ENCODE measurements at regions not wholly inside any gene's neighbourhood (a gene's known extent, or its start where the extent isn't known, plus 50 kb on each side); places are given as distances from the start of the nearest gene placed in this dataset.

GRCh38 chr20:4567170-4567569, 119.1 kb upstream of the PRNP start:
- no peak for DNase-seq
- Mint-ChIP-seq H3K27me3 (peaks cover 23% of the 10 kb centered on the region), H3K4me3 (no peak overlapping the region), H3K27ac (no peak overlapping the region), H3K4me1 (no peaks in the 10 kb centered on the region), H3K36me3 (ENCODE audit: low read depth) (no peaks in the 10 kb centered on the region), H3K9me3 (no peaks in the 10 kb centered on the region)
- POLR2A ChIA-PET, result no interaction called here
- CTCF ChIA-PET, result no interaction called here

GRCh38 chr20:4563534-4563933, 122.7 kb upstream of the PRNP start:
- Mint-ChIP-seq H3K9me3 (no peaks in the 10 kb centered on the region), H3K27ac (no peak overlapping the region), H3K36me3 (ENCODE audit: low read depth) (no peaks in the 10 kb centered on the region), H3K4me3 (no peak overlapping the region), H3K4me1 (no peaks in the 10 kb centered on the region), H3K27me3 (peaks cover 24% of the 10 kb centered on the region)
- CTCF ChIA-PET, result no interaction called here
- POLR2A ChIA-PET, result no interaction called here
- peak; percentile 31 for DNase-seq

GRCh38 chr20:4563031-4563430, 123.2 kb upstream of the PRNP start:
- ChIA-PET POLR2A (no interaction called here), CTCF (no interaction called here)
- Mint-ChIP-seq H3K4me3 (no peak overlapping the region), H3K27ac (no peak overlapping the region), H3K9me3 (no peaks in the 10 kb centered on the region), H3K4me1 (no peaks in the 10 kb centered on the region), H3K36me3 (ENCODE audit: low read depth) (no peaks in the 10 kb centered on the region), H3K27me3 (peaks cover 27% of the 10 kb centered on the region)
- no peak for DNase-seq

- H3K27me3 Mint-ChIP-seq, result peaks cover 30% of the 10 kb centered on the region
- CTCF ChIA-PET, result interaction anchor here (1.0 kb wide), 1 partner anchor 8 kb away, joined by 3 read pairs; no protein-coding TSS in a partner anchor
- POLR2A ChIA-PET, result no interaction called here
- H3K4me3 Mint-ChIP-seq, result no peak overlapping the region
- H3K4me1 Mint-ChIP-seq, result no peaks in the 10 kb centered on the region
- no peak for DNase-seq
- no peaks in the 10 kb centered on the region for H3K36me3 Mint-ChIP-seq (ENCODE audit: low read depth)
- no peak overlapping the region for H3K27ac Mint-ChIP-seq
- H3K9me3 Mint-ChIP-seq, result no peaks in the 10 kb centered on the region
These were observed 125.6 kb upstream of the PRNP start for GRCh38 chr20:4560667-4561066.

GRCh38 chr20:4559906-4560305, 126.3 kb upstream of the PRNP start:
- Mint-ChIP-seq H3K4me1 (no peaks in the 10 kb centered on the region), H3K4me3 (no peak overlapping the region), H3K27ac (no peak overlapping the region), H3K27me3 (peaks cover 33% of the 10 kb centered on the region), H3K9me3 (no peaks in the 10 kb centered on the region), H3K36me3 (ENCODE audit: low read depth) (no peaks in the 10 kb centered on the region)
- CTCF ChIA-PET, result no interaction called here
- POLR2A ChIA-PET, result no interaction called here
- DNase-seq, result no peak

DNA sequence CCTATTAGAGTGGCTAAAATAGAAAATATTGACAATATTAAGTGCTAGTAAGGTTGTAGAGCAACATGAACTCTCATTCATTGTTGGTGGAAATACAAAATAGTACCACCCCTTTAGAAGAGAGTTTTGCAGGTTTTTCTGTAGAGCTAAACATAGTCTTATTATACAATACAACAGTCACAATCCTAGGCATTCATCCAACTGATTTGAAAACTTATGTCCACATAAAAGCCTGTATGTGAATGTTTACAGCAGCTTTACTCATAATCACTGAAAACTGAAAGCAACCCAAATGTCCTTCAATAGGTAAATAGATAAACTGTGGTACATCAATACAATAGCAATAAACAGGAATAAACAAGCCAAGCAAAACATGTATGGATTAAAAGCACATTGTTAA, 127.2 kb upstream of the PRNP start:
- H3K4me1 Mint-ChIP-seq, result no peaks in the 10 kb centered on the region
- no peaks in the 10 kb centered on the region for H3K36me3 Mint-ChIP-seq (ENCODE audit: low read depth)

DNA sequence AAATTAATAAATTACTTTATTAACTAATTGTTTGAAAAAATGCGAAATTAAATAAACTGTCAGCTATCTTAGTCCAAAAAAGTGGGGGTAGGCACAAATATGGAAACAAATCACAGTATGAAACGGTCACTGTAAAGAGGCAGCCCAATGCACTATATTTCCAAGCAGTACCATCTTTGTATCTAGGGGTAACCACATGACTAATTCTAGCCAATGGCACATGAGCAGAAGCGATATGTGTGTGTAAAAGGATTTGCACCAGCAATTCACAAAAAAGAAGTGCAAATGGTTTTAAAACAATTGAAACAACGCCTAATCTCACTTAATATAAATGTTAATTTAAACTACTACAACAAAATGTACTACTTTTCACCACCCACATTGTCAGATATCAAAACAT, 129.5 kb upstream of the PRNP start:
- Mint-ChIP-seq H3K4me3 (no peak overlapping the region), H3K36me3 (ENCODE audit: low read depth) (no peaks in the 10 kb centered on the region), H3K27ac (no peak overlapping the region), H3K4me1 (no peaks in the 10 kb centered on the region), H3K27me3 (peaks cover 25% of the 10 kb centered on the region), H3K9me3 (no peaks in the 10 kb centered on the region)
- ChIA-PET CTCF (no interaction called here), POLR2A (no interaction called here)
- no peak for DNase-seq

More for the DNA sequence above, 127.2 kb upstream of the PRNP start:
- Mint-ChIP-seq H3K27ac (no peak overlapping the region), H3K4me3 (no peak overlapping the region), H3K27me3 (peaks cover 28% of the 10 kb centered on the region), H3K9me3 (no peaks in the 10 kb centered on the region)
- CTCF ChIA-PET, result no interaction called here
- DNase-seq, result no peak
- POLR2A ChIA-PET, result no interaction called here

DNA sequence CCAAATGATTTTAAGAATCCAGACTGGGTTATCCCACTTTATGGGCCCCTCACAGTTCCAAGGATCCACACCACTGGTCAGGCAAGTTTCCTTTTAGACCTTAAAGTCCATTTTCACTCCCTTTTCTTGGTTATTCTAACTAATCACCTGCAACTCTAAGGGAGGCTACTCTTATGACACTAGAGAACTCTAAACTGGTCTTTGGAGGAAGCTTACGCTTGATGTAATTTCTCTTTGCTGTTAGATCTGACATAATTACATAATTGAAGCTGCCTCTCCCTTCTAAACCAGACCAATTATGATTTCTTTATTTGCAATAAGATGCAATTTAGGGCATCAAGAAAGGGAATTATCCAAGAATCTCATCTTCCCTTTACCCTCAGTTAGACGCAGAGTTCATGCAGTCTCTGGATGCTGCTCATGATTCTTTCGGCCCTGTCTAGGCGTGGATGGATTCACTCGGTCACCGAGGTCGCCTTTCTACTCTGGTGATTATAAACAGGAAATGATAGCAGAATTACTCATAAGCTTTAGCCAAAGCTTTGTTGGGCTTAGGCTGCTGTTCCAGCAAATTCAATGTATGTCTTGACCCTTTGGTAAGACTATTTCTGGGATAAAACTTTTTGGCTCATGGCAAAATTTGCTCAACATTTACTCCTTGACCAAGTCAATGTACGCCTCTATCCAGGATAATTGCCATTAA, 130.9 kb upstream of the PRNP start:
- no peak overlapping the region for H3K27ac Mint-ChIP-seq
- no peak overlapping the region for H3K4me3 Mint-ChIP-seq
- POLR2A ChIA-PET, result no interaction called here
- no peaks in the 10 kb centered on the region for H3K9me3 Mint-ChIP-seq
- no peaks in the 10 kb centered on the region for H3K4me1 Mint-ChIP-seq
- H3K36me3 Mint-ChIP-seq (ENCODE audit: low read depth), result no peaks in the 10 kb centered on the region
- no peak for DNase-seq
- peaks cover 29% of the 10 kb centered on the region for H3K27me3 Mint-ChIP-seq
- CTCF ChIA-PET, result no interaction called here

DNA sequence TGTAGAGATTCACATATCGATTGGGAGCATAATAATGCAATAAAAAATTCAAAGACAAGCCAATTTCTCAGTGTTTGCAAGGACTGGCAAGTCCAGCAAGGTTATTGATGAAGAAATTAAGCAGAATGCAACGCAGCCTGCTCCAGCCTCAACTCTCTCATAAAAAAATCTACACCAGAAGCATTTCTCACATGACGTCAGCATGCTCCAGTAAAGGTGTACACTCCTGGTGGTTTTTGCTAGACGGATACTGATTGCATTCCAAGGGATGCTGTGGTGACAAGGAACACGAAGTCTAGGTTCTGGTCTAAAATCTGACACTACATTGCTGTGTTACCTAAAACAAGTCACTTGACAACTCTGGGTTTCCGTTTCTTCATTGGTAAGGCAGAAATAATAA, 131.9 kb upstream of the PRNP start:
- Mint-ChIP-seq H3K27ac (no peak overlapping the region), H3K4me1 (no peaks in the 10 kb centered on the region), H3K9me3 (no peaks in the 10 kb centered on the region), H3K36me3 (ENCODE audit: low read depth) (no peaks in the 10 kb centered on the region), H3K27me3 (peaks cover 36% of the 10 kb centered on the region), H3K4me3 (no peak overlapping the region)
- CTCF ChIA-PET, result no interaction called here
- POLR2A ChIA-PET, result no interaction called here
- no peak for DNase-seq

- Mint-ChIP-seq H3K36me3 (ENCODE audit: low read depth) (no peaks in the 10 kb centered on the region), H3K27me3 (peaks cover 34% of the 10 kb centered on the region), H3K4me1 (no peaks in the 10 kb centered on the region), H3K4me3 (no peak overlapping the region), H3K9me3 (no peaks in the 10 kb centered on the region), H3K27ac (no peak overlapping the region)
- DNase-seq, result no peak
- CTCF ChIA-PET, result no interaction called here
- POLR2A ChIA-PET, result no interaction called here
These were observed 134.1 kb upstream of the PRNP start for GRCh38 chr20:4552075-4552640.

GRCh38 chr20:4550740-4551139, 135.5 kb upstream of the PRNP start:
- peaks cover 42% of the 10 kb centered on the region for H3K27me3 Mint-ChIP-seq
- H3K36me3 Mint-ChIP-seq (ENCODE audit: low read depth), result no peaks in the 10 kb centered on the region
- DNase-seq, result no peak
- H3K4me3 Mint-ChIP-seq, result no peak overlapping the region
- no peaks in the 10 kb centered on the region for H3K4me1 Mint-ChIP-seq
- H3K9me3 Mint-ChIP-seq, result no peaks in the 10 kb centered on the region
- ChIA-PET CTCF (no interaction called here), POLR2A (no interaction called here)
- no peak overlapping the region for H3K27ac Mint-ChIP-seq

- Mint-ChIP-seq H3K36me3 (ENCODE audit: low read depth) (no peaks in the 10 kb centered on the region), H3K9me3 (no peaks in the 10 kb centered on the region), H3K4me3 (no peak overlapping the region), H3K4me1 (no peaks in the 10 kb centered on the region), H3K27me3 (peaks cover 43% of the 10 kb centered on the region), H3K27ac (no peak overlapping the region)
- POLR2A ChIA-PET, result no interaction called here
- DNase-seq, result no peak
- CTCF ChIA-PET, result no interaction called here
These were observed 136.5 kb upstream of the PRNP start for GRCh38 chr20:4549711-4550259.

GRCh38 chr20:4548552-4548951, 137.7 kb upstream of the PRNP start:
- Mint-ChIP-seq H3K27ac (no peak overlapping the region), H3K4me1 (no peaks in the 10 kb centered on the region), H3K27me3 (peaks cover 47% of the 10 kb centered on the region), H3K36me3 (ENCODE audit: low read depth) (no peaks in the 10 kb centered on the region), H3K4me3 (no peak overlapping the region), H3K9me3 (no peaks in the 10 kb centered on the region)
- no peak for DNase-seq
- ChIA-PET CTCF (no interaction called here), POLR2A (no interaction called here)

DNA sequence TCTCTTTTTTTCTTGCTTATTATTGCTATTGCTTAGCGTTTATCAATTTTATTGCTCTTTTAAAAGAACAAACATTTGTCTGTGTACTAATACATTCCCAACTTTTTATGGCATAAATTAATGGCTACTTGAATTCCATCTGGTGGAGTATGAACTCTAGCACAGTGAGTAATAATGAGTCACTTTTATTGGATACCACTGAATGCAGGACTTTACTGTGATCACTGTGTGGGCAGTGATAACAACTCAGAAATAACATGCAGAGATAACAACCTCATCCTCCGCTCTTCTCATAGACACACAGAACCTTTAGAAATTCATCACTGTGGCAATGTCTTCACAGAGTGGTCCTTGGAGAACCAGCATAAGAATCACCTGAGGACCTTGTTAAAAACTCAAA, 139.5 kb upstream of the PRNP start:
- ChIA-PET POLR2A (no interaction called here), CTCF (no interaction called here)
- Mint-ChIP-seq H3K27me3 (peaks cover 47% of the 10 kb centered on the region), H3K9me3 (no peaks in the 10 kb centered on the region), H3K36me3 (ENCODE audit: low read depth) (no peaks in the 10 kb centered on the region), H3K4me1 (no peaks in the 10 kb centered on the region), H3K4me3 (no peak overlapping the region), H3K27ac (no peak overlapping the region)
- no peak for DNase-seq

All from activated CD4-positive, alpha-beta memory T cell treated with anti-CD3 and anti-CD28 coated beads, Interleukin-2, amount 10 ng/mL, durations not matched to agents 7 days and 5 days (primary cell).